Stromal cell of bone marrow (primary cell): ENCODE measurements at regions not wholly inside any gene's neighbourhood (a gene's known extent, or its start where the extent isn't known, plus 50 kb on each side); places are given as distances from the start of the nearest gene placed in this dataset.
"Not testable (repeated sequence)": the region's sequence is repeated elsewhere in the genome, so short reads cannot be mapped to it uniquely, and the experiment has no call there.

Experiments
- DNase-seq: peaks from one replicate; pipeline ENCODE4 v3.0.0-alpha.2; 2012; ENCODE audit warnings: low read depth

GRCh38 chr20:6321235-6321634 is 198.4 kb upstream of the FERMT1 start:
- DNase-seq = not testable (repeated sequence)

- DNase-seq = peak; percentile 21
Measured at GRCh38 chr20:6311841-6312655, 189.2 kb upstream of the FERMT1 start.

DNA sequence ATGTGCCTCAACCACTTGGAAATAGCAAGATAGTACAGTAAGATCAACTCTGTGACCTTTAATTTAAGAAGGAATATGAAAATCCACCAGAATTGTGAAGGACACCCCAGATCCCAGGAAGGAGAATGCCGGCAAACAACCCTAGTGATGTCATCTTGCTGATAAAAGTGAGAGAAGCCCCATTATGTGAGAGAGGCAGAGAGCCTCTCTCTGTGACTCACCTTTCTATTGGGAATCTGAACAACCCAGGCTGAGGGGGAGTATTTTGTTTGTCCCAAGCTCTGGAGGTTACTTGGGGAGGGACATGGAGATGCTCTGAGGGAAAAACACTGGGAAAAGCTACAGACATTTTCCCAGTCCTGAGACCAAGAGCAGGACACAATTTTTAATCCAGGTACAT is 188.3 kb upstream of the FERMT1 start:
- DNase-seq = no peak

DNA sequence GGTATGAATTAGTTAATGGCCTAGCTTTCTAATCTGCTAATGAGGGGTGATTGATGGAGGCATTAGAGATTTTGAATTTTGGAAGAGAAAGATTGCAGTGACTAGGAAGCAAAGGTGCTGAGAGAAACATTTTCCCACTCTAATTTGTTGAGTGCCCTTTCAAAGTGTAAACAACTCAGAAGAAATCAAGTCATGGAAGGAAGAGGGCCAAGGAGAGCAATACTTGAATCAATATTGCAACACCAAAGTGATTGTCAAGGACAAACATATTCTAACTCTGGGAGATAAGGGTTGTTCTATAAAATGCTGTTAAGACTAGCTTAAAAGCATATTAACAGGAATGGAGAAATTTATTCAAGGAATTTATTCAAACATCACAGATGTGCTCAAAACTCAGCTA is 182.7 kb upstream of the FERMT1 start:
- DNase-seq = no peak

GRCh38 chr20:6302041-6302440 is 179.2 kb upstream of the FERMT1 start:
- no peak for DNase-seq

- DNase-seq = no peak
Measured at GRCh38 chr20:6299456-6299855, 176.6 kb upstream of the FERMT1 start.

GRCh38 chr20:6298049-6298448 is 175.2 kb upstream of the FERMT1 start:
- DNase-seq = no peak

DNA sequence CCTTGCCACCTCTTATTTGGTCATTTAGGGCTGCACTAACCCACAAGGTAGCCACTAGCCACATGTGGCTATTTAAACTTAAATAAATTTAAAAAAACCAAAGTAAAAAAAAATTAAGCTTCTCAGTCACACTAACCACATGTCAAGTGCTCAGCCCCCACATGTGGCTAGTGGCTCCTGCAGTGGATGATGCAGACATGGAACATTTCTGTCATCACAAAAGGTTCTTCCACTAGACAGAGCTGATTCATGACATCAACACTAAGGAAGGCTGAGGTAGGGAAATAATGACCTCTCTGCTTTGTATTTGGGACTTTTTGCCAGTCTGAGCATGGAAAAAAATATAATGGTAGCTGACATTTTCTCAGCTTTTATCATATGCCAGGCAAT is 173.0 kb upstream of the FERMT1 start:
- DNase-seq = no peak

- DNase-seq = no peak
Measured at GRCh38 chr20:6295127-6295866, 172.5 kb upstream of the FERMT1 start.

GRCh38 chr20:6287471-6287870 is 164.6 kb upstream of the FERMT1 start:
- DNase-seq = no peak

GRCh38 chr20:6282642-6283041 is 159.8 kb upstream of the FERMT1 start:
- no peak for DNase-seq

DNA sequence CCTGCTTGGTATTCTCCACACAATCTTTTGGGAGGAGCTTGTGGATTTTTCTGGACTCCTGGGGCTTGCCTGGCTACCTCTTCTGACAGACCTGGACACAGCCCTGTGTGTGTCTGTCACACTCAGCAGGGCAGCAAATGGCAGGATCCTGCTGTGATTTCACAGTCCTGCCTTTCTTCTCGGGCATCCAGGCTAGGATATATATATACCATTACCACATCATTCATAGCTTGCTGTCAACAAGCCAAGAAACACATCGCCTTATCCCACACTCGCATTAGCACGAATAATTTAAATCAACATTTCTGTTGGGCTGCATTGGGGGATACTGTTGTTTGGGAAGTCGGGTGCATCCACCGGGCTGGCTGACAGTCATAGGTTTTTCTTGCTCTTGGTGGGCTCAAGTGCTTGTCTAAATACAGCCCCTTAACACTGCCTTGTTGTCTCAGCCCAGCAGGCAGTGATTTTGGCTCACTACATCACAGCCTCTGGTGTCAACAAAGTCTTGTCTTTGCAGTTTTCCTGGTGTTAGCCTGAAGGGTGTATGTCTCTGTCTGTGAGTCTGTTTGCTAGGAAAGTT is 154.9 kb upstream of the FERMT1 start:
- DNase-seq = no peak

- DNase-seq = not testable (repeated sequence)
Measured at GRCh38 chr20:6270404-6270803, 147.6 kb upstream of the FERMT1 start.

- DNase-seq = no peak
Measured at GRCh38 chr20:6269168-6269873, 146.5 kb upstream of the FERMT1 start.

DNA sequence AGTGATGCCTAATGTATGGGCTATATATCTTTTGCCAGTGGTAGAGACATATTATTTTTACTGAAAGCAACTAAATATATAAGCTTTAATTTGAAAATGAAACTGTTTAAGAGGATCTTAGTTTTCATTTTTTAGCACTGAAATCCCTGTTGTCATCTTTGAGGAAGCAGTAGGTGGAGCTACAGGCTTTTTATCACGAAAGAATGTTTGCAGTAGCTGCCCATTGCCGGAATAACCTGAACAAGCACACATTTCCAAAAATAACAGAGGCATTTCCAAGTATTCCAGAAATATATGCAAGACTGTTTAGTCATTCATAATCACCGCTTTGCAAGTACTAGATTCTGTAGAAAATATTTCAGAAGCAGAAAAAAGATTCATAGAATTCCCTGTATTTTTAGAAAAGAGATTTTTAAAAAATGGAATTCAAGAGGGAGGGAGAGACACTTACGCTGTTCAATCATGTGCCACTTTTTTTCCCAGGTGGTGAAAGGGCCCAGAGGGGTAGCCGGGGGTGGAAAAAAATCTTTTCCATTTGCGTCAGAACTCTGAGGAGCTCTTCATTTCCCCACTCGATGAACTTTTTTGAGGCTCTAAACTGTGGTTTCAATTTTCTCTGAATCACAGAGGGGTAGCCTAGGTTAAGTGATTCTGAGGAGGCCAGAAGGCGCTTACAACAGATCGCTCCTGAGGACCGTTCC is 142.5 kb upstream of the FERMT1 start:
- DNase-seq = peak; percentile 83

DNA sequence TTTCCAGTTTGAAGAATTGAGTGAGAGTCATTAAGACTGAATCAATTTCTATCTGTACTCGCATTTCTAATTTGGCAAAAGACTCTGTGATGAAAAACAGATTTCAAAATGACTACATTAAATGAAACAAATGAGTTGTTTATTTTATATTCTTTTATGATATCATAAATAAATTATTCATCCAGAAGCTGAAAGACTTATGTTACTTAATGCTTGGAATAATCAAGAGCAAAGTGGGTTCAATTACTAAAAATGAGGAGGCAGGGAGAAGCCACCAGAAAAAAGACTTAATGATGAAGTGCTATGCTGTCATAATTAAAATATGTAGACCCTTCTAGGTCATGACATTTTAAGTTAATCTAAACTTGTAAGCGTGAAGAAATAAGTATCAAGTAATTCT is 130.6 kb upstream of the FERMT1 start:
- DNase-seq = no peak

DNA sequence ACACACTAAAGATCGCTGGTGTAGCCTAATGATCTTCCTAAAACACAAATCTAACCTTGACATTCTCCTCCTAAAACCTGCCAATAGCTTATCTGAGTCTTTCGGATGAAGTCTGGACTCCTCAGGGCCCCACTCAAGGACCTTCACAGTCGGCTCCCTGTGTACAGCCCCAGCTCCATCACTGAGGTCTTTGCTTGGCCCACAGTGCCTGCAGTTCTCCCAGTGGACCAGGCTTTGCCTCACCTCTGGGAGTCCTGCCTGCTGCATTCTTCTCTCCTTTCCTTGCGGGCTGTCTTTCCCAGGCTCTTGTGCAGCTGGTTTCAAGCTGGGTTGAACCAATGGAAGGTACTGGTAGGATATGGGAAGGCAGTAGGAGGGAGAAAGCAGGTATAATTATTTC is 122.6 kb upstream of the FERMT1 start:
- no peak for DNase-seq

DNA sequence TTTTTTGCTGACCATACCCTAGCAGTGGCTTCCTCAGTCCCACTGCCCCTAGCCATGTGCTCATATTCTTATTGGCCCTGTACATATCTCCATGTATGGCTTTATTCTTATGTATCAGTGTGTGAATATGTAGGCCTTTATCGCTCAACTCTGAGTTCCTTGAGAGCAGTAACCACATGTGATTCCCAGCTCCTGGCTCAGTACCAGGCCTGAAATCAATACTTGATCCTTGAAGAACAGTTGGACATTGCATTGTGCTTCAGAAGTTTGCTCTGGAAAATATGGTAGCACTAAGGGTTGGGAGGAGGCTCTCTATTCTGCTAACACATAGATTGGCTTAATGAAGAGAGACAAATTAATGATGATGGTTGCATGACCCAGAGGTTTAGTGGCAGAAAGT is 118.8 kb upstream of the FERMT1 start:
- no peak for DNase-seq

GRCh38 chr20:6240059-6240458 is 117.2 kb upstream of the FERMT1 start:
- DNase-seq = no peak

- no peak for DNase-seq
Measured at GRCh38 chr20:6238421-6238820, 115.6 kb upstream of the FERMT1 start.

GRCh38 chr20:6235510-6235909 is 112.7 kb upstream of the FERMT1 start:
- no peak for DNase-seq

GRCh38 chr20:6232436-6232835 is 109.6 kb upstream of the FERMT1 start:
- no peak for DNase-seq
